GM12872 (cell line): ENCODE measurements at regions not wholly inside any gene's neighbourhood (a gene's known extent, or its start where the extent isn't known, plus 50 kb on each side); places are given as distances from the start of the nearest gene placed in this dataset.

Experiments used
- CTCF ChIP-seq: IDR thresholded peaks from 3 replicates; pipeline ENCODE4 v1.5.1; 2011; ENCODE audit warnings: low read depth, mild to moderate bottlenecking, low read length, moderate library complexity; ENCODE audit not compliant: insufficient read depth

- TF ChIP-seq CTCF: no peak
These were observed 520.0 kb downstream of the GLRX3 start for GRCh38 chr10:130656187-130656575.

DNA sequence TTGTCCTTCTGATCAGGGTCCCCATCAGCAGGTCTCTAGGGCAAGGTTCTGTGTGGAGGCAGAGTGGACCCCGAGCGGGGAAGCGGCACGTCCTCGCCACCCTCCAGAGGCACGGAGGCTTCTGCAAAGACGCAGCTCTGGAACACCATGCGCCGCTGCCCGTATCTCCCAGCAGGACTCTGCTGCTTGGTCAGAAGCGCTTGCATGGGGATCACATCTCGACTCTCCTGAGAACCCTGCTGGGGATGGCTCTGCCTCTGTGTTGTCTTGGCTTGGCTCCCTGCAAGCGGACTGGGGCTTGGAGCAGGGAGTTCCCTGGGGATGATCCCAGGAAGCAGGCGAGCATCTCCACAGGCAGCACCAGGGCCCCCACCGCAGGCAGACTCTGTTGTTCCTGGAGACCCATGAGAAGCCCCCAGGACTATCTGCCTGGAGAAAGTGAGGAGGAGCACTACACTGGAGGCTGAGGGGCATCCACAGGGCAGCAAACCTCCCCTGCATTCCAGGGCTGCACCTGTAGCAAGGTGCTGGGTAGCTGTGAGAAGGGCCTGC, 520.5 kb downstream of the GLRX3 start:
- TF ChIP-seq CTCF: no peak

DNA sequence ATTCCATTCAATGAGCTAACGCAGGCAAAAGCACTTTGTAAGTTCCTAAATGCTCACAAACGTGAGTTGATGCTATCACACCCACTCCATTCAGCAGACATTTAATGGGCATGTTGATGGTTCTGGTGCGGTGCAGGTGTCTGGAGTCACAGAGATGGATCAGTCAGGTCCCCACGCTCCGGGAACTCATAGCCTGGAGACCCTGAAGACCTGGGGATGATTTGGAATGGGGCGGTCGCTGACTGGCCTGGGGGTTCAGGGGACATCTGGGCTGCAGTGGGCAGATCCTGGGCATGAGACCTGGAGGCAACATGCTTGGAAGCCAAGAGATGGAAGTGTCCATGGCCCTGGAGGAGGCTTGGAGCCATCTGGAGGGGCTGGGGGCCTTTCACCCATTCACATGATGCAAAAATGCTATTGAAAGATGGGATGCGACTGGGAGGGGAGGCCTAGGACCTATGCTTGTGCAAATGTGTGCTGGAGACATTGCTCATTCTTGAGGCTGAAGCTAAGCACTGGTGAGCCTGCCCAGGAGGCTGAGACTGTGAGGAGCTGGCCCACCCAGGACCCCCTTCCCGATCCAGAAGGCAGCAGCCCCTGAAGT, 522.6 kb downstream of the GLRX3 start:
- TF ChIP-seq CTCF: no peak

GRCh38 chr10:130659528-130659927, 523.3 kb downstream of the GLRX3 start:
- no peak for TF ChIP-seq CTCF

GRCh38 chr10:130660266-130660665, 524.1 kb downstream of the GLRX3 start:
- no peak for TF ChIP-seq CTCF

DNA sequence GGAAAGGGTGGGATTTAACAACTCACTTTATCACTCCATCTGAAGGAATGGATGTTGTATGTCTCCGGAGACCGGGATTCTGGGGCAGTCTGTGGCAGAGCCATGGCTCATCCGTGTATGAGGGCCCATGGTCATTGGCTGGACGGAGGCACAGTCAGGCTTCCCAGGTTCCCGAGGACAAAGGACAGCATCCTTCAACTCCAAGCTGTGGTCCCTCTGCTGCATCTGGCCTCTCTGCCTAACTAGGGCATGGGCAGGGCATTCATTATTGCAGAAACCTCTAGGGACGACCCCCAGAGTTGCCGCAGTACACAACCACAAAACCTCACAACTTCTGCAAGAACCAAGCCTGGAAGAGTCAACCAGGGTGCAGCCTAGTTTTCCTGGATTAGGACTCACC, 525.2 kb downstream of the GLRX3 start:
- TF ChIP-seq CTCF: no peak

DNA sequence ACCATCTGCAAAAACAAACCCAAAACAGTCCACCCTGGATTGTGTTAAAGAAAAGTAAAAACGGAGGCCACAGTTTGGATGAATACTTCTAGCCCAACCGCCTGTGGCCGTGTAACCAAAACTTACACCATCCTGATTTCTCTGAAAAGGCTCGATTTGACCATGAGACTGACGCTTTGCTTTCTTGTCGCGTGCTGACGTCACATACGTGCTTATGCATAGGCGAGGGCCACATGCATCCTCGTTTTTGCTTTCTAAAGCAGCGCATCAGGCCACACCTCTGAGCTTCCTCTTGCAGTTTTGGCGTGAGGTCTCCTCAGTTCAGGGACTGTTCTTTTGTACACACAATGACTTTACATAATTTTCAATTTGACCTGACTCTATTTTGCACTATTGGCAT, 526.6 kb downstream of the GLRX3 start:
- no peak for TF ChIP-seq CTCF
